HG03469 (cell line): ENCODE measurements at regions not wholly inside any gene's neighbourhood (a gene's known extent, or its start where the extent isn't known, plus 50 kb on each side); places are given as distances from the start of the nearest gene placed in this dataset.
"Not testable (repeated sequence)": the region's sequence is repeated elsewhere in the genome, so short reads cannot be mapped to it uniquely, and the experiment has no call there.

Experiments
- ATAC-seq: cut with Tn5 transposase; IDR thresholded peaks from one replicate; pipeline ENCODE4 v1.9.1; 2021; ENCODE audit warnings: mild to moderate bottlenecking, moderate library complexity, moderate number of reproducible peaks; ENCODE audit not compliant: unreplicated experiment

GRCh38 chr15:95698951-95699350 lies 631.5 kb upstream of the NR2F2 start:
- no peak for ATAC-seq

GRCh38 chr15:95699578-95699977 lies 630.9 kb upstream of the NR2F2 start:
- no peak for ATAC-seq

DNA sequence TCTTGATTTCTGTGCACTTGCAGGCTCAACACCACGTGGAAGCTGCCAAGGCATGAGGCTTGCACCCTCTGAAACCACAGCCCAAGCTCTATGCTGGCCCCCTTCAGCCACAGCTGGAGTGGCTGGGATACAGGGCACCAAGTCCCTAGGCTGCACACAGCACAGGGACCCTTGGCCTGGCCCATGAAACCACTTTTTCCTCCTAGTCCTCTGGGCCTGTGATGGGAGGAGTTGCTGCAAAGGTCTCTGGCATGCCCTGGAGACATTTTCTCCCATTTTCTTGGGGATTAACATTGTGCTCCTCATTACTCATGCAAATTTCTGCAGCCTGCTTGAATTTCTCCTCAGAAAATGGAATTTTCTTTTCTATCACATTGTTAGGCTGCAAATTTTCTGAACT lies 629.8 kb upstream of the NR2F2 start:
- not testable (repeated sequence) for ATAC-seq

GRCh38 chr15:95701410-95701809 lies 629.1 kb upstream of the NR2F2 start:
- ATAC-seq = no peak

DNA sequence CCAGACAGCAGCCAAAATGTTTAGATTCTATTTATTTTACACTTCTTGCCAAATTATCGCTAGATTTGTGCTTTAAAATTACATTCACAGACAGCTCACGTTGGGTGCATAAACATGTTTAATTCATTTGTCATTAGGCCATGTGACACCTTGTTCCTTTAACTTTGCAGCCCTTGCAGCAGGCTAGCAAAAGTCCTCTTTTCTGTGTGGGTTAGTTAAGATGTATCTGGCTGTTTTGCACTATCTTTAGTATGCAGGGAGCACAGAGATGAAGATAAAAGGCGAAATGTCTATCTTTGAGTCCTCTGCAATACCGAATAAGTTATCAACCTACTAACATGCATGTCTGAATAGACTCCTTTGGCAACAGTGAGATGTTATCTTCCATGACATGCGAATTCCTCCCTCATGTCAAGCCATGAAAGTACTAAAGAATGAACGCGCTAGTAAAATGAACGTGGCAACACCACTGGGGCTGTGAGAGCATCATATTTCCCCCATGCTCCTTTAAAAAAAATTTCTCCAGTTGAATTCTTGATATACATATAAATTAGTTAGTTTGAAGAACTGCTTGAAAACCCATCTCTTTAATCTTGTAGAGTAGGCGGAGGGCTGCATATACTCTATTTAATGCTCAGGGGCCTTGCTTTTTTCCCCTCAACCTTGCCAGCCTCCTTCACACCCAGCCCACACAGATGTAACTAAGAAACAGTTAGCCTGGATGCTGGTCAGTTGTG lies 620.4 kb upstream of the NR2F2 start:
- ATAC-seq = no peak

GRCh38 chr15:95712785-95713184 lies 617.7 kb upstream of the NR2F2 start:
- no peak for ATAC-seq

DNA sequence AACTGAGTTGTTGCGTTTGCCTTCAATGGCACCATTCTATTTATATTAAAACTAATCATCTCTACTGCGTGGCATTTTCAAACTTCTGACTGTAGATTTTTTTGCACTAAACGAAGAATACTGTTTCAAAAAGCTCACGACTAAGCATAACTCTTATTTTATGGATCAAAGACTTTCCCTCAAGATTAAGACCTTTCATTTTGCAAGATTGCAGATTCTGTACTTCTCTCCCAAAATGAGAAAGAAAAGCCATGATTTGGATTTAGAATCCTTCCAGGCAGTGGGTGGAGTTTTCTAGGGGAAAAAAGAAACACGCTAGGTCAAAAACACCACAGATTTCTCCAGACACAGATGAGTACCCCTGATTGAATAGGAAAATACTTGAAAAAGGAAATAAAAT lies 617.2 kb upstream of the NR2F2 start:
- ATAC-seq = no peak

DNA sequence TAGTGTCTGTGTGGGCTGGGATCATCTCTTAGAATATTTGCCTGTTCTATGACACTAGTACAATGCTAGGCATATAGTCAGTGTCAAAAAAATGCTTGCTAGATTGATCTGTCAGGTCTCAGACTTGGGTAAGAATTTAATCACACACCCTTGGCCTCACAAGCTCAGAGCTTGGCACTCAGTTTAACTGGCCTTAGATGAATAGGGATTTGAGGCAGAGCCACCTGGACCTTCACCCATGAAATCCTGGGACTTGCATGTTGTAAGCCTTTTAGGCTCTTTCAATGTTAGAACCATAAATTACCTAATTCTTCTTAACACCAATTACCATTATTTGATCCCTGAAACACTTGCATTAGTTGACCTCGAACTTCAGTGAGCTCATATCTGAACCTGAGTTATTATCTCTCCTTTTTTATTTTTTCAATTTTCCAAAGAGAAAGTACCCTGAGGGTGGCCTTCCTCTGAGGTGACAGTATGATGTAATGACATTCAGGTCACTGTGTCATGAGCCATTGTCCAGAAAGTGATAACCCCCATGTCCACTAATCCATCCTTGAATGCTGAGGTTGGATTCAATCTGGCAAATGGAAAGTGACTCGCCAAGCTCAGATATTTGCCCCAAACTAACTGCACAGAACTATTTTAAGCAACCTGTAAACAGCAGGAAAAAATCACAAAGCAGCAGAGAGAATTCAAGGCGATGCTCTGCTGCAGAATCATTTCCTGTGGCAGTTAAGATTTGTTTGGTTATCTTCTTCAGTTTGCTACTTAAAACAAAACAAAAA lies 615.2 kb upstream of the NR2F2 start:
- no peak for ATAC-seq

DNA sequence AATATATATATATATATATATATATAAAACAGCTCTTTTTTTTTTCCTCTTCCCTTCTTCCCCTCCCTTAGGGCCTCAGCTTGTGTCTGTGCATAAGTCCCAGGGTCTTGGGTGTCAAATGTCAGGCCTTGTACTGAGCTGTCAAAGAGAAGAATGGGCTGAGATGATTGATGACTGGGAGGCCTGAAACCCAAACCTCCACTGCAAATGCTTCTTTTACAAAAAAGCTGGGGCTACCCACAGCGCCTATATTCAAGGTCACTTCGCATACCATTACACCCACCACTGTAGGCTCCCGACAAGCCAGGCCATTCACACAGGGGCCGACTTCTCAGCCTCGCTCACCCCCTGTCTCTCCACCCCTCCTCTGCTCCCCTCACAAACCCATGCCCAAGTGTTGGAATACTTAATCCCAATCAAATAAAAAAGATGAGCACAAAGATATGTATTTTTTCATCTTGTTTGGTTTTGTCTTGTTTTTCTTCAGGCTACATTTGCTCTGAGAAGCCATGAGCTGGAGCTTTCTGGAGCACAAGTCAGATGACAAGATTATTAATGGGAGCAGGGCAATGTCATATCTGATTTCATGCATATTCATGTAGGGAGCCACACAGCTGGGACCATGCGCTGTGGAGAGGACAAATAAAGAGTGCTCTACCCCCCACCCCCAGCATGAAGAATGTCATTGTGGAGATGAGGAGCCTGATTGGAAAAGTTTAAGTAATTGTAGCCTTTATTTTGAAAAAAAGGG lies 614.4 kb upstream of the NR2F2 start:
- ATAC-seq = no peak

DNA sequence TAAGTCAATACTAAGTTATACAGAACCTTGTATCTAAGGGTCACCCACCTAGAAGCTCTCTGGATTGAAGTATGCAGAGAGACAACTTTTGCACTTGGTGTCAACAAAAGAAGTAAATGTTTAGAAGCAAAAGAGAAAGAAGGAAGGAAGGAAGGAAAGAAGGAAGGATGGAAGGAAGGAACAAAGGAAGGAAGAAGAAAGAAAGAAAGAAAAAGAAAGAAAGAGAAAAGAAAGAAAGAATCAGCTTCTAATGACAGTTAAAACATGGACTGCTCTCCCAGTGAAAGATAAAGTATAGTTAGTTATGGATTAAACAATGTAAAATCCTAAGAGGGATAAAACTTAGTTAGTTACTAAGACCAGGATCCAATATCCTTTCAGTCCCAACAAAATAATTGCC lies 613.8 kb upstream of the NR2F2 start:
- no peak for ATAC-seq

GRCh38 chr15:95718441-95718840 lies 612.1 kb upstream of the NR2F2 start:
- no peak for ATAC-seq

DNA sequence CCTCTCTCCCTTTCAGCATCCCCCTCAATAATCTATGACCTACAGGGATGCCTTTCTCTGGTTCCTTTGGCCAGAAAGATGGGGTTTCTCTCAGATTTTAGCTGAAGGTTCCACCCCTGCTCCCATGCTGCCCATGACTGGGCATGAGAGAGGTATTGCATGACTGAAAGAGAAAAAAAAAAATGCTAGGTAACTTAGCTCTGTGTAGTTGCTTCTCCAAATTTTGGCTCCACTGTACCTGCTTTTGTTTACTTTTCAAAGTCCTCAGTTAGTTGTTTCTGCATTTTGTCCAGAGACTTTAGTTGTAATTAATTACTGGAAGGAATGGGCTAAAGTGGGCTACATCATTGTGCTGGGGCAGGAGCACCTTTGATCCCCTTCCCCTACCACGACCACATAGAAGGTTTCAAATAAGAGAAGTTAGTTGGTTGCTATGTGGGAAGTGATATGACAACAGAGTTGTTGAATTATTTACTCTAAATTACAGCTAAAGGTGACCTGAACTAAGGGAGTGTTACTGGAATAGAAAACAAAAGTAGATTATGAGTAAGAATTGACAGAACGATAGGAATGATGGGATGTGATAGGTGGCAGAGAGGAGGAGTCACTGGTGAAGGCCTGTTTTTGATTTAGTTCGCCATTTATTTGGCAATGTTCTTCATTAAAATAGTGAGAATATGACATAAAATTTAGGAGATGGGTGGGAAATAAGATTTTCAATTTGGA lies 605.4 kb upstream of the NR2F2 start:
- no peak for ATAC-seq

DNA sequence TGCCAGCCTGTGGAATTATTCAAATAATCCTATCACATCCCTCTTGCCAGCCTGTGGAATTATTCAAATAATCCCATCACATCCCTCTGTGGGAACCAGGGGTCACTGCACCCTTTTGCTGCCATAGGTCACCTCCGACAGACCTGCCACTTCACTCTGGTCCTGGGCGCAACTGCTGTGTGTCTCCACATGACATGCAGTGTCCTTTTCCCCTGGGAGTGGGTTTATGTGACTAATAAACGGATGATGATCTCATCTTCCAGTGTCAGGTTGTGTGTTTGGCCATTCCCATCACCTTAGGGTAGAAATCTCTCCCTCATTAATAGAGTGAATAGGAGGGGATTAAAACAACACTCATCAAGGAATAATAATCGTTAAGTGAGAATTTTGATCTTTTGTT lies 603.6 kb upstream of the NR2F2 start:
- no peak for ATAC-seq

DNA sequence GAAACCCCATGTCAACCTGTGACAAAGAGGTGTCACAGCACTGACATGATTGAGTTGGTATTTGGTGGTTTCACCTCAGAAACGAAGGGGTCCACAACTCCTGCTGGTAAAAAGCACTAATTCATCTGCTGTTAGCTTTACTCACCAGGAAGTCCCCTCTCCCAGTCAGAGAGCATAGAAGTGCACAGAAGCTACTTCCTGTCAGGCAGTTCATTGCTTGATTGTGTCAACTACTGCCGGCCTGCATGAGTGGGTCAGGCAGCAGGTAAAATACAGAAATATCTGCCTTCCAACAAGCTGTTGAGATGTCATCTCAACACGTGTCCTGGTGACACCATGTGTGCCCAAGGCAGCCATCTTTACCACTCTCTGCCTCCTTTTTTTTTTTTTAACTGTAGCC lies 596.6 kb upstream of the NR2F2 start:
- no peak for ATAC-seq

DNA sequence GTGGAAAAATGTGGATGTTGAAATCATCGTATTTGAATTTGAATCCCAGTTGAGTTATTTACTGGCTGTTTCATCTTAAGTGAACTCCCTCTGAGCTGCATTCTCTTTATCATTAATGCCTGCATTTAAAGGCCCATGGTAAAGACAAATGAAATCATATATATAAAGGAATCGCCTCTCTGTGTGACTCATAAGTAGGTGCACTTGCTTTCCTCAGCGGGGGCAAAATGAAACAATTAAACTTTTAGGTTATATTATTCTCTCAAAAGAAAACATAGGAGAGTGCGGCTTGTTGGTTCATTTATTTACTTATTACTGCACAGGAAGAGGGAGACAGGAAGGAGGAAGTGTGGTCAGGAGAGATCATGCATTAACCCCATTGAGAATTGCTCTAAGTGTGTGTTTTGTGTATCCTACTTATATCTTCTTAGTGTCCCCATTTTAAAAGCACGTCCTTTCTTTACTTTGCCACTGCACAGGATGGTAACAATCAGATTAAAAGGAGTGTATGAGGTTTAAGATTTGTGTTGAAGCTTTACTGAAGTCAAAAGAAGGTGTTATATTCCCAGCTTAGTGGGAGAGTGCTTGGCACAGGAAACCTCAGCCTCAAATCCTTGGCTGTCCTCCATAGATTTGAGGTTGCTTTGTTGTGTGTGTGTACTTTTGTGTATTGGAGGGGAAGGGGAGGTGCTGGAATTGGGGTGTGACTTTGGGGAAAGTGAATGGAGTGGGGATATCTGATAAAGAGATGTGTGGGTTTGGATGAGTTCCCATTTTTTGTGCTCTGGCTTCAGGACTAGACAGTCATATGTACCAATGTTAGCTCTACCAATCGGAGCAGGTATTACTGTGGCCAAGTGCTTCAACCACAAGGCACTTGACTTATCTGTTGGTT lies 595.8 kb upstream of the NR2F2 start:
- no peak for ATAC-seq

- ATAC-seq = no peak
Measured at GRCh38 chr15:95737060-95737459, 593.4 kb upstream of the NR2F2 start.

GRCh38 chr15:95739131-95739530 lies 591.4 kb upstream of the NR2F2 start:
- ATAC-seq = no peak

DNA sequence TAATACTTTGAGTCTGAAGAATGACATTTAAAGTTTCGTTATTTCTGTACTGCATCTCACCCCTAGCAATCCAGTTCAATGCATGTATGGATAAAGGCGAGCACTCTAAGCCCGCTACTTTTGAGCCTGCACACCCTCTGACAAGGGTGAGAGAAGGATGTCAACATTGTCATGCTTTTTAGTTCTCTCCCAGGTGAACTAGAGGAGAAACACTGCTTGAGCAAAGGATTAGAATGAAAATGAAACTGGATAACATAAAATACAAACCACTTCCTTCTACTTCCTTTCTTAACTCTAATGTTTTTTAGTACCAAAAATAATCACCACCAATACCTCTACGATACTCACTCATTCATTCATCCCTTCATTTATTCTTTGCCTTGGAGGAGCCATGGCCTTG lies 588.7 kb upstream of the NR2F2 start:
- no peak for ATAC-seq

DNA sequence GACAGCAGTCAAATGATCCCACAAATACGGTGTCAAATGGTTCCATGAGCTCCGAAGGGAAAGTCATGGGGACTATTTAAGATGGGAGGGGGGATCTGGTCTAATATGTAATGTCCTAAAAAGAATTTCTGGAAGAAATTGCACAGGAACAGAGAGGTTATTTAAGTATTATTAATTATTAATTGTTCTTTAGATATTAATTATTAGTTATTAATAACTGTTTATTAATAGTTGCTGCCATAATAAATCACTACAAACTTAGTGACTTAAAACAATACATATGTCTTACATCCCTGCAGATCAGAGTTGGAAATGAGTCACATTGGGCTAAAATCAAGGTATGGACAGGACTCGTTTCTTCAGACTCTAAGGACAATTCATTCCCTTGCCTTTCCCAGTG lies 588.2 kb upstream of the NR2F2 start:
- ATAC-seq = no peak

DNA sequence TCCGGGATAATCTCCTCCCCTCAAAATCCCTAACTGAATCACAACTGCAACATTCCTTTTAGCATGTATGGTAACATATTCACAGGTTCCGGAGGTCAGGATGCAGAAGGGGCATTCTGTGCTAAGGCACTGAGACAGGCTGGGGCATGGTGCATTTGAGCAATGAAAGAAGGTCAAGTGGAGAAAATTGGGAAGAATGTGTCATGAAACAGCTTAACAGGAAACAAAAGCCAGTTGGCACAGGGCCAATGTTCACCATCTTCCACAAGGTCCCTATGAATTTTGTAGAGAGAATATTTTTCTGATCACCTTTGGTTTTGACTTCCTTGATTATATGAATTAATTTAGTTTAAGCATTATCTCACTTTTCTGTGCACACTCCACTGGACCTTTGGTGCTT lies 587.7 kb upstream of the NR2F2 start:
- ATAC-seq = no peak
